ENCODE measurements at regions not wholly inside any gene's neighbourhood (a gene's known extent, or its start where the extent isn't known, plus 50 kb on each side); places are given as distances from the start of the nearest gene placed in this dataset.

GRCh38 chr20:57788936-57789613, 79.3 kb upstream of the PMEPA1 start:
- TF ChIP-seq CTCF (conservative IDR thresholded peaks at IDR 0.05; ENCODE audit: low read length) (no peak), EZH2phosphoT487 (IDR thresholded peaks at IDR 0.05; ENCODE audit: borderline replicate concordance, low read depth, low read length) (no peak)

All from OCI-LY7 (cell line).